ENCODE measurements at regions not wholly inside any gene's neighbourhood (a gene's known extent, or its start where the extent isn't known, plus 50 kb on each side); places are given as distances from the start of the nearest gene placed in this dataset.

GRCh38 chr4:129604632-129605255 lies 508.8 kb downstream of the C4orf33 start:
- 73 to 75% methylated on average over 1 of the region's 1 CpG for WGBS, 2 donors
- no peak for DNase-seq
- H3K4me1 ChIP-seq, result no peaks in the 10 kb centered on the region
- H3K9me3 ChIP-seq, result no peaks in the 10 kb centered on the region
- no peak overlapping the region for H3K27ac ChIP-seq
- no peak overlapping the region for H3K4me3 ChIP-seq
- TF ChIP-seq CTCF (IDR thresholded peaks at IDR 0.05) (no peak), POLR2A (IDR thresholded peaks at IDR 0.05) (no peak)
- no peaks in the 10 kb centered on the region for H3K27me3 ChIP-seq
- intact Hi-C loops (cut with DNase I; ENCODE audit: low total_unique reads), result no loop called here
- no peaks in the 10 kb centered on the region for H3K36me3 ChIP-seq (ENCODE audit: low read depth, missing control alignments)

GRCh38 chr4:129614611-129615010 lies 518.7 kb downstream of the C4orf33 start:
- no peak for DNase-seq
- intact Hi-C loops (cut with DNase I; ENCODE audit: low total_unique reads), result no loop called here

GRCh38 chr4:129622566-129622965 lies 526.6 kb downstream of the C4orf33 start:
- Histone ChIP-seq H3K36me3 (ENCODE audit: low read depth, missing control alignments) (no peaks in the 10 kb centered on the region), H3K4me1 (no peaks in the 10 kb centered on the region), H3K4me3 (no peak overlapping the region), H3K9me3 (no peaks in the 10 kb centered on the region), H3K27ac (no peak overlapping the region), H3K27me3 (no peaks in the 10 kb centered on the region)
- 76 to 94% methylated on average over 2 of the region's 2 CpGs for whole genome bisulfite sequencing, 2 donors
- intact Hi-C loops (cut with DNase I; ENCODE audit: low total_unique reads), result no loop called here
- TF ChIP-seq CTCF (IDR thresholded peaks at IDR 0.05) (no peak), POLR2A (IDR thresholded peaks at IDR 0.05) (no peak)
- no peak for DNase-seq

More at GRCh38 chr4:129614611-129615010, 518.7 kb downstream of the C4orf33 start:
- Histone ChIP-seq H3K27ac (no peak overlapping the region), H3K36me3 (ENCODE audit: low read depth, missing control alignments) (no peaks in the 10 kb centered on the region), H3K4me1 (no peaks in the 10 kb centered on the region), H3K9me3 (no peaks in the 10 kb centered on the region), H3K27me3 (no peaks in the 10 kb centered on the region), H3K4me3 (no peak overlapping the region)
- TF ChIP-seq POLR2A (IDR thresholded peaks at IDR 0.05), result no peak
- no peak for TF ChIP-seq CTCF (IDR thresholded peaks at IDR 0.05)
- WGBS, 2 donors, result 32 to 33% methylated on average over 3 of the region's 3 CpGs

GRCh38 chr4:129623233-129623875 lies 527.4 kb downstream of the C4orf33 start:
- no peak for DNase-seq
- Histone ChIP-seq H3K27ac (no peak overlapping the region), H3K9me3 (no peaks in the 10 kb centered on the region), H3K4me1 (no peaks in the 10 kb centered on the region), H3K36me3 (ENCODE audit: low read depth, missing control alignments) (no peaks in the 10 kb centered on the region), H3K4me3 (no peak overlapping the region), H3K27me3 (no peaks in the 10 kb centered on the region)
- TF ChIP-seq CTCF (IDR thresholded peaks at IDR 0.05), result no peak
- no peak for TF ChIP-seq POLR2A (IDR thresholded peaks at IDR 0.05)
- WGBS, 2 donors, result 63 to 67% methylated on average over 4 of the region's 4 CpGs
- intact Hi-C loops (cut with DNase I; ENCODE audit: low total_unique reads), result no loop called here

GRCh38 chr4:129641179-129641578 lies 545.2 kb downstream of the C4orf33 start:
- no peak overlapping the region for H3K4me3 ChIP-seq
- peak; percentile 61 to 75 (median 62) for TF ChIP-seq CTCF (IDR thresholded peaks at IDR 0.05)
- TF ChIP-seq POLR2A (IDR thresholded peaks at IDR 0.05), result no peak
- intact Hi-C loops (cut with DNase I; ENCODE audit: low total_unique reads), result no loop called here
- H3K4me1 ChIP-seq, result no peaks in the 10 kb centered on the region
- H3K27ac ChIP-seq, result no peak overlapping the region
- H3K27me3 ChIP-seq, result no peaks in the 10 kb centered on the region
- H3K36me3 ChIP-seq (ENCODE audit: low read depth, missing control alignments), result no peaks in the 10 kb centered on the region
- no peaks in the 10 kb centered on the region for H3K9me3 ChIP-seq
- WGBS, 2 donors, result 33 to 45% methylated on average over 5 of the region's 5 CpGs
- DNase-seq, result peak; percentile 83

All from testis (tissue), 2 donors.